C4-2B (cell line): ENCODE measurements at regions not wholly inside any gene's neighbourhood (a gene's known extent, or its start where the extent isn't known, plus 50 kb on each side); places are given as distances from the start of the nearest gene placed in this dataset.

Source experiments
- CTCF ChIP-seq: fragments of 450-650 bp; conservative IDR thresholded peaks from 2 replicates; pipeline ENCODE4 v1.5.1; 2017; ENCODE audit warnings: mild to moderate bottlenecking
- ZFX ChIP-seq: fragments of 450-650 bp; IDR thresholded peaks from 2 replicates; pipeline ENCODE4 v1.6.1; 2017

GRCh38 chr6:116990679-116991078 is 113.6 kb downstream of the RFX6 start:
- no peak for TF ChIP-seq CTCF
- no peak for TF ChIP-seq ZFX
